GM12872 (cell line): ENCODE measurements at regions not wholly inside any gene's neighbourhood (a gene's known extent, or its start where the extent isn't known, plus 50 kb on each side); places are given as distances from the start of the nearest gene placed in this dataset.

ENCODE experiments used
- TF ChIP-seq, protein P1 (sequence below): IDR thresholded peaks from 3 replicates; pipeline ENCODE4 v1.5.1; 2011; ENCODE audit warnings: low read depth, mild to moderate bottlenecking, low read length, moderate library complexity; ENCODE audit not compliant: insufficient read depth

- TF ChIP-seq, protein P1, sequence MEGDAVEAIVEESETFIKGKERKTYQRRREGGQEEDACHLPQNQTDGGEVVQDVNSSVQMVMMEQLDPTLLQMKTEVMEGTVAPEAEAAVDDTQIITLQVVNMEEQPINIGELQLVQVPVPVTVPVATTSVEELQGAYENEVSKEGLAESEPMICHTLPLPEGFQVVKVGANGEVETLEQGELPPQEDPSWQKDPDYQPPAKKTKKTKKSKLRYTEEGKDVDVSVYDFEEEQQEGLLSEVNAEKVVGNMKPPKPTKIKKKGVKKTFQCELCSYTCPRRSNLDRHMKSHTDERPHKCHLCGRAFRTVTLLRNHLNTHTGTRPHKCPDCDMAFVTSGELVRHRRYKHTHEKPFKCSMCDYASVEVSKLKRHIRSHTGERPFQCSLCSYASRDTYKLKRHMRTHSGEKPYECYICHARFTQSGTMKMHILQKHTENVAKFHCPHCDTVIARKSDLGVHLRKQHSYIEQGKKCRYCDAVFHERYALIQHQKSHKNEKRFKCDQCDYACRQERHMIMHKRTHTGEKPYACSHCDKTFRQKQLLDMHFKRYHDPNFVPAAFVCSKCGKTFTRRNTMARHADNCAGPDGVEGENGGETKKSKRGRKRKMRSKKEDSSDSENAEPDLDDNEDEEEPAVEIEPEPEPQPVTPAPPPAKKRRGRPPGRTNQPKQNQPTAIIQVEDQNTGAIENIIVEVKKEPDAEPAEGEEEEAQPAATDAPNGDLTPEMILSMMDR, result no peak
Measured at GRCh38 chr2:15688924-15689568, 97.4 kb downstream of the DDX1 start.

- TF ChIP-seq, protein P1, result no peak
Measured at GRCh38 chr2:15689654-15690053, 98.0 kb downstream of the DDX1 start.

GRCh38 chr2:15691586-15692310 lies 100.1 kb downstream of the DDX1 start:
- TF ChIP-seq, protein P1, result no peak

- TF ChIP-seq, protein P1, result no peak
Measured at GRCh38 chr2:15692551-15693377, 101.1 kb downstream of the DDX1 start.

DNA sequence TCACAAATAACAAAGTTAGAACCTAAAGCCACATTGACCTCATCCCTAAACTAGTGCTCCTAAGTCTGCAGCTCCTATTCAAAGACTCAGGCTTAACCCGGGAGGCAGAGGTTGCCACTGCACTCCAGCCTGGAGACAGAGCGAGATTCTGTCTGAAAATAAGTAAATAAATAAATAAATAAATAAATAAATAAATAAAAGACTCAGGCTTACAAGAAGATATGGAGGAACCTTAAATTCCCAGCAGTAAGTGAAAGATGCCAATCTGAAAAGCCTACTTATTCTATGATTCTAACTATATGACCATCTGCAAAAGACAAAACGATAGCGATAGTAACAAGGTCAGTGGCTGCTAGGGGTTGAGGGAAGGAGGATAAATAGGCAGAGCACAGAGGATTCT lies 101.7 kb downstream of the DDX1 start:
- TF ChIP-seq, protein P1, result no peak

- TF ChIP-seq, protein P1, result no peak
Measured at GRCh38 chr2:15693926-15694588, 102.4 kb downstream of the DDX1 start.

DNA sequence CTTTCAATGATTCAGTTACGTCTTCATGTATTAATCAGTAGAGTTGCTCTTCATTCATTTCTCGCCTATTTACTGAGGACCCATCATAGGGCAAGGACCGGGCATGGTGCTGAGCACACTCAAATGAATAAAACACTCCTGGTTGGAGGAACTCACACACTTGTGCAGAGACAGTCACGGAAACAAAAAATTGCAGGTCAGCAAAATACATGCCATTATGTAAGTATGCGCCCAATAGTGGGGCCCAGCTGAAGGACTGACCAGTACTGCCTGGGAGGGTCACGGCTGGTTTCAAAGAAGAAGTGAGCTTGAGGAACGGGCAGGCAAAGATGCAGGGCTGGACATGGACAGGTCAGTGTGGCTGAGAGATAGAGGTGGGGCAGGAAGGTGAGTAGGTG lies 102.9 kb downstream of the DDX1 start:
- TF ChIP-seq, protein P1, result no peak
